ENCODE measurements at regions not wholly inside any gene's neighbourhood (a gene's known extent, or its start where the extent isn't known, plus 50 kb on each side); places are given as distances from the start of the nearest gene placed in this dataset.

DNA sequence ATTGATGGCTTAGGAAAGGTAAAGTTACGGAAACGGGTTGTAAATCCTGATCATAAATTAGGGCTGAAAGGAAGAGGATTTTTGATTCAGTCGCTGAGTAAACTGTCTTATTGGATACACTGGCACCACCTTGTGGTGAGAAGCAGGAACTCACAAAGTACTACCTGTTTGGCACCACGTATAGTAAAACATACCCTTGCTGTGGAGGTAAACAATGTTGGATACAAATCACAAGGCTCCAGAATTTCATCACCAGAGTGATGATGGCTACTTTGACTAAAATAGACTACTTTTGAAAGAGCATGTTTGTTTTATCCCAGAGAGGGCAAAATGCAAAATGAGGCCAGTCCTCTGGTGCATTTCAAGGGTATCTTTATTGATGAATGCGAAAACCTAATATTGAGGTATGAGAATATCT, 216.9 kb downstream of the IGSF11 start:
- no peaks in the 10 kb centered on the region for H3K79me2 ChIP-seq (ENCODE audit: low read length)
- POLR2A ChIA-PET (ENCODE audit: unreplicated experiment), result no interaction called here
- ATAC-seq (peak; percentile 75), DNase-seq (peak; percentile 85)
- no peak overlapping the region for H2AFZ ChIP-seq (ENCODE audit: low read length)
- TF ChIP-seq EZH2 (IDR thresholded peaks at IDR 0.05; ENCODE audit: low read length, unreplicated experiment) (no peak), EZH2phosphoT487 (IDR thresholded peaks at IDR 0.05; ENCODE audit: borderline replicate concordance, low read length) (no peak)
- TF ChIP-seq, protein P1, sequence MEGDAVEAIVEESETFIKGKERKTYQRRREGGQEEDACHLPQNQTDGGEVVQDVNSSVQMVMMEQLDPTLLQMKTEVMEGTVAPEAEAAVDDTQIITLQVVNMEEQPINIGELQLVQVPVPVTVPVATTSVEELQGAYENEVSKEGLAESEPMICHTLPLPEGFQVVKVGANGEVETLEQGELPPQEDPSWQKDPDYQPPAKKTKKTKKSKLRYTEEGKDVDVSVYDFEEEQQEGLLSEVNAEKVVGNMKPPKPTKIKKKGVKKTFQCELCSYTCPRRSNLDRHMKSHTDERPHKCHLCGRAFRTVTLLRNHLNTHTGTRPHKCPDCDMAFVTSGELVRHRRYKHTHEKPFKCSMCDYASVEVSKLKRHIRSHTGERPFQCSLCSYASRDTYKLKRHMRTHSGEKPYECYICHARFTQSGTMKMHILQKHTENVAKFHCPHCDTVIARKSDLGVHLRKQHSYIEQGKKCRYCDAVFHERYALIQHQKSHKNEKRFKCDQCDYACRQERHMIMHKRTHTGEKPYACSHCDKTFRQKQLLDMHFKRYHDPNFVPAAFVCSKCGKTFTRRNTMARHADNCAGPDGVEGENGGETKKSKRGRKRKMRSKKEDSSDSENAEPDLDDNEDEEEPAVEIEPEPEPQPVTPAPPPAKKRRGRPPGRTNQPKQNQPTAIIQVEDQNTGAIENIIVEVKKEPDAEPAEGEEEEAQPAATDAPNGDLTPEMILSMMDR (conservative IDR thresholded peaks at IDR 0.05; ENCODE audit: low read depth, low read length), result peak; percentile 97
- no peaks in the 10 kb centered on the region for H3F3A ChIP-seq (ENCODE audit: low read length, unreplicated experiment)
- H3K27me3 ChIP-seq (ENCODE audit: low read length), result no peaks in the 10 kb centered on the region
- H3K27ac ChIP-seq (ENCODE audit: low read length), result no peak overlapping the region
- intact Hi-C loops (cut with micrococcal nuclease), result loop anchor here (1.0 kb wide), 1 partner anchor 1798 kb away; no protein-coding TSS in a partner anchor
- no peak overlapping the region for H3K4me2 ChIP-seq (ENCODE audit: low read length)
- H3K9ac ChIP-seq (ENCODE audit: low read length), result no peak overlapping the region
- no TSS peak for BruUV-seq (replicated peaks)
- no peaks in the 10 kb centered on the region for H3K9me3 ChIP-seq (ENCODE audit: low read length)
- no peak overlapping the region for H3K4me3 ChIP-seq (ENCODE audit: low read length)
- H3K36me3 ChIP-seq (ENCODE audit: low read depth, low read length), result no peaks in the 10 kb centered on the region
- H3K4me1 ChIP-seq (ENCODE audit: insufficient read depth, low read length), result peaks cover 5% of the 10 kb centered on the region
- CTCF ChIA-PET, result no interaction called here
- no peaks in the 10 kb centered on the region for H4K20me1 ChIP-seq (ENCODE audit: low read length)
- no peaks in the 10 kb centered on the region for H3K9me2 ChIP-seq (replicated peaks; ENCODE audit: low read length)

DNA sequence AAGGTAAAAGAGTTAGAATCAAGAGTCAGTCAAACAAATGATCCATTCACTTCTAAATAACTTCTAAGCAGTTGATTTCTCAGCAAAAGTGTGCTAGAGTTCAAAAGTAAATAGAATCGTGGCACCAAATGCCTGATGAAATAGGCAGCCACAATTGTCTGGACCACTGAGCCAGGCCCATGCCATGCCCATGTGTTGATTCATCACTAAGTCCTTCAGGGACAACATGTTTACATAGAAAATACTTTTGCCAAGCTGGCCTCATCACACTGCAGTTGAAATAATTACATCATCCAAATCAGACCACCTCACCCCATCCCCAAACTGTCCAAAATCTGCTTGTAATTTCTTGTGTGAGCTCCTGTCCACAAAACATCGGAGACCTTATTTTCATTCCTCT, 216.3 kb downstream of the IGSF11 start:
- Histone ChIP-seq H3F3A (ENCODE audit: low read length, unreplicated experiment) (no peaks in the 10 kb centered on the region), H4K20me1 (ENCODE audit: low read length) (no peaks in the 10 kb centered on the region), H3K9me3 (ENCODE audit: low read length) (no peaks in the 10 kb centered on the region), H3K4me1 (ENCODE audit: insufficient read depth, low read length) (peaks cover 5% of the 10 kb centered on the region), H3K27ac (ENCODE audit: low read length) (no peak overlapping the region), H2AFZ (ENCODE audit: low read length) (no peak overlapping the region), H3K4me3 (ENCODE audit: low read length) (no peak overlapping the region), H3K4me2 (ENCODE audit: low read length) (no peak overlapping the region), H3K27me3 (ENCODE audit: low read length) (no peaks in the 10 kb centered on the region), H3K9me2 (replicated peaks; ENCODE audit: low read length) (no peaks in the 10 kb centered on the region), H3K9ac (ENCODE audit: low read length) (no peak overlapping the region), H3K79me2 (ENCODE audit: low read length) (no peaks in the 10 kb centered on the region), H3K36me3 (ENCODE audit: low read depth, low read length) (no peaks in the 10 kb centered on the region)
- DNase-seq (peak; percentile 60), ATAC-seq (peak; percentile 68)
- BruUV-seq (replicated peaks), result no TSS peak
- ChIA-PET CTCF (interaction anchor here (0.6 kb wide), 1 partner anchor 64 kb away, joined by 4 read pairs; no protein-coding TSS in a partner anchor), POLR2A (ENCODE audit: unreplicated experiment) (no interaction called here)
- intact Hi-C loops (cut with micrococcal nuclease), result no loop called here
- TF ChIP-seq, protein P1 (conservative IDR thresholded peaks at IDR 0.05; ENCODE audit: low read depth, low read length), result no peak
- TF ChIP-seq EZH2phosphoT487 (IDR thresholded peaks at IDR 0.05; ENCODE audit: borderline replicate concordance, low read length) (no peak), EZH2 (IDR thresholded peaks at IDR 0.05; ENCODE audit: low read length, unreplicated experiment) (no peak)

DNA sequence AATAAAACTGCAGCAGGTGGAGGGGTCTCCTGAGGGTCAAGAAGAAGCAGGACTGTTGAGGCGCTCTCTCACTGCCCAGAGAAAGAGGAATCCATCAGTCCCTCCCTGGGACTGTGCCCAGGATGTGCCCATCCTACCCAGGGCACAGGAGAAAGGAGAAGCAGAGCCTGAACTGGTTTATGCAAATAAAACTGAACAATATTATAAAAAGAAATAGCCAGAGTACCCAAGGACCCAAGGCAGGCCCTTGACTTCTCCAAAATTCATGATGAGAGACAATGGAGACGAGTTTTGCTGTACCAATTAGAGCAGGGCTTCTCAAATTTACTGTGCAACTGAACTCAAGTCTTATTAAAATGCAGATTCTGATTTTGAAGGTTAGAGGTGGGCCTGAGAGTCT, 211.0 kb downstream of the IGSF11 start:
- no peak overlapping the region for H3K4me3 ChIP-seq (ENCODE audit: low read length)
- no peak overlapping the region for H2AFZ ChIP-seq (ENCODE audit: low read length)
- H3K4me1 ChIP-seq (ENCODE audit: insufficient read depth, low read length), result no peaks in the 10 kb centered on the region
- no peaks in the 10 kb centered on the region for H3K9me2 ChIP-seq (replicated peaks; ENCODE audit: low read length)
- BruUV-seq (replicated peaks), result no TSS peak
- no peak overlapping the region for H3K4me2 ChIP-seq (ENCODE audit: low read length)
- H3F3A ChIP-seq (ENCODE audit: low read length, unreplicated experiment), result no peaks in the 10 kb centered on the region
- intact Hi-C loops (cut with micrococcal nuclease), result no loop called here
- ChIA-PET POLR2A (ENCODE audit: unreplicated experiment) (no interaction called here), CTCF (no interaction called here)
- H3K27ac ChIP-seq (ENCODE audit: low read length), result no peak overlapping the region
- no peak for ATAC-seq
- H3K27me3 ChIP-seq (ENCODE audit: low read length), result peaks cover 17% of the 10 kb centered on the region; the same call in 1 of the 2 replicates
- DNase-seq, result no peak
- no peaks in the 10 kb centered on the region for H3K79me2 ChIP-seq (ENCODE audit: low read length)
- no peaks in the 10 kb centered on the region for H4K20me1 ChIP-seq (ENCODE audit: low read length)
- H3K36me3 ChIP-seq (ENCODE audit: low read depth, low read length), result no peaks in the 10 kb centered on the region
- TF ChIP-seq, protein P1 (conservative IDR thresholded peaks at IDR 0.05; ENCODE audit: low read depth, low read length), result no peak
- TF ChIP-seq EZH2phosphoT487 (IDR thresholded peaks at IDR 0.05; ENCODE audit: borderline replicate concordance, low read length) (no peak), EZH2 (IDR thresholded peaks at IDR 0.05; ENCODE audit: low read length, unreplicated experiment) (no peak)
- H3K9ac ChIP-seq (ENCODE audit: low read length), result no peak overlapping the region
- no peaks in the 10 kb centered on the region for H3K9me3 ChIP-seq (ENCODE audit: low read length)

All from PC-3 (cell line).